ENCODE measurements at regions not wholly inside any gene's neighbourhood (a gene's known extent, or its start where the extent isn't known, plus 50 kb on each side); places are given as distances from the start of the nearest gene placed in this dataset.
"Not testable (repeated sequence)": the region's sequence is repeated elsewhere in the genome, so short reads cannot be mapped to it uniquely, and the experiment has no call there.

DNA sequence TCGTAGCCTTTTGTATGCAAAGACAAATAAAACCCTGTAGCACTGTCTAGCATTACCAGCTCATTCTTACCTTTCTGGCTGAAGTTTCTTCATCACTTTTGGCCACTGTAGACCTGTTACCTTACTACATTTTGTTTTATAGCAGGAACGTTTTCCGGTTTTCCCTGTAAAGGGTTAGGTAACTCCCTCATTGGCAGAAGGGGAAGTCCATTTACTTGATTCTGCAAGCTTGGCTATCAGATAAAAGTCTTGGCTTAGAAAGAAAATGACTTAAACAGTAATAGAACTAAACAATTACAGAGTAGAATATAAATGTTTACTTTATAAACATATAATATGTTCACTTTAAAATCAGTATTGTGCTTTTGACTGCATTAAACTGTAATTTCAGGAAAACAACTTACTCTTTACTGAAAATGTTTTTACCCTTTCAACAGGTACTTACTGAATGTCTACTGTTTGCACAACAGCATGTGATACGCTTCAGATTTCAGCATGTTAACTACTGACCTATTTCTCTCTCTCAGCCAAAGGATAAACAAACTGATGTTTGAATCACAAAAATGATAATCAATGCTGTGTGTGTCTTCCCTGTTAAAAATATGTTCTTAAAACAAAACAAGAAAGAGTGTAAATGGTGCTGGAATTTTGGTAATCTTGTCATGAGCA, 67.1 kb downstream of the OTUD1 start:
- intact Hi-C loops (cut with micrococcal nuclease; ENCODE audit: unreplicated experiment), result no loop called here
- CTCF ChIA-PET (ENCODE audit: unreplicated experiment), result no interaction called here
- TF ChIP-seq CTCF (conservative IDR thresholded peaks at IDR 0.05; ENCODE audit: low read length), result no peak
- TF ChIP-seq EZH2phosphoT487 (IDR thresholded peaks at IDR 0.05; ENCODE audit: borderline replicate concordance, low read depth, low read length), result no peak
- BruUV-seq (replicated peaks), result no TSS peak
- Histone ChIP-seq H3K4me1 (ENCODE audit: insufficient read depth, low read length, poor library complexity, severe bottlenecking) (no peaks in the 10 kb centered on the region), H4K20me1 (ENCODE audit: insufficient read depth, low read length) (no peaks in the 10 kb centered on the region), H2AFZ (ENCODE audit: low read length) (no peak overlapping the region), H3K4me2 (ENCODE audit: low read length) (no peak overlapping the region), H3K79me2 (ENCODE audit: insufficient read depth, low read depth, low read length) (no peaks in the 10 kb centered on the region), H3K9me2 (ENCODE audit: insufficient read depth, low read length) (no peaks in the 10 kb centered on the region), H3K27ac (ENCODE audit: low read depth, low read length, poor library complexity, severe bottlenecking) (no peak overlapping the region), H3K36me3 (ENCODE audit: insufficient read depth, low read length) (no peaks in the 10 kb centered on the region), H3K4me3 (ENCODE audit: low read depth, low read length, poor library complexity, severe bottlenecking) (no peak overlapping the region), H3K9me3 (ENCODE audit: low read length) (no peaks in the 10 kb centered on the region)
- POLR2A ChIA-PET, result interaction anchor here (0.6 kb wide), 2 partner anchors 81 to 102 kb away, joined by 3 to 4 read pairs; no protein-coding TSS in a partner anchor
- no peak for DNase-seq (ENCODE audit: low spot score)

- Histone ChIP-seq H3K9me2 (ENCODE audit: insufficient read depth, low read length) (no peaks in the 10 kb centered on the region), H2AFZ (ENCODE audit: low read length) (no peak overlapping the region), H3K4me1 (ENCODE audit: insufficient read depth, low read length, poor library complexity, severe bottlenecking) (no peaks in the 10 kb centered on the region), H4K20me1 (ENCODE audit: insufficient read depth, low read length) (no peaks in the 10 kb centered on the region), H3K36me3 (ENCODE audit: insufficient read depth, low read length) (no peaks in the 10 kb centered on the region), H3K9me3 (ENCODE audit: low read length) (no peaks in the 10 kb centered on the region), H3K79me2 (ENCODE audit: insufficient read depth, low read depth, low read length) (no peaks in the 10 kb centered on the region), H3K4me2 (ENCODE audit: low read length) (no peak overlapping the region), H3K27ac (ENCODE audit: low read depth, low read length, poor library complexity, severe bottlenecking) (no peak overlapping the region), H3K4me3 (ENCODE audit: low read depth, low read length, poor library complexity, severe bottlenecking) (no peak overlapping the region)
- TF ChIP-seq EZH2phosphoT487 (IDR thresholded peaks at IDR 0.05; ENCODE audit: borderline replicate concordance, low read depth, low read length) (no peak), CTCF (conservative IDR thresholded peaks at IDR 0.05; ENCODE audit: low read length) (no peak)
- DNase-seq (ENCODE audit: low spot score), result no peak
- POLR2A ChIA-PET, result interaction anchor here (1.4 kb wide), 1 partner anchor 351 kb away, joined by 4 read pairs; no protein-coding TSS in a partner anchor
- no TSS peak for BruUV-seq (replicated peaks)
- CTCF ChIA-PET (ENCODE audit: unreplicated experiment), result no interaction called here
- intact Hi-C loops (cut with micrococcal nuclease; ENCODE audit: unreplicated experiment), result no loop called here
Observed at GRCh38 chr10:23512355-23513058, 73.6 kb downstream of the OTUD1 start.

DNA sequence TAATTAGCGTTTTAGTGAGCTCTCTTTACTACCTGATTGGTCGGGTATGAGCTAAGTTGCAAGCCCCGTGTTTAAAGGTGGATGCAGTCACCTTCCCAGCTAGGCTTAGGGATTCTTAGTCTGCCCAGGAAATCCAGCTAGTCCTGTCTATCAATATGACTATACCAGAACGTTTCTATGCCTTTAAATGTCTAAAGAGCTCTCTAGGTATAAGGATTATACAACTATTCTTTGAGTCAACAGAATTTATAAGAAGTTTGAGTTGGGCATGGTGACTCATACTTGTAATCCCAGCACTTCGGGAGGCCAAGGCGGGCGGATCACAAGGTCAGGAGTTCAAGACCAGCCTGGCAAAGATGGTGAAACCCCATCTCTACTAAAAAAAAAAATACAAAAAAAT, 74.7 kb downstream of the OTUD1 start:
- H3K9me3 ChIP-seq (ENCODE audit: low read length); H2AFZ ChIP-seq (ENCODE audit: low read length); H3K36me3 ChIP-seq (ENCODE audit: insufficient read depth, low read length); CTCF ChIA-PET (ENCODE audit: unreplicated experiment); H3K27ac ChIP-seq (ENCODE audit: low read depth, low read length, poor library complexity, severe bottlenecking); H3K4me3 ChIP-seq (ENCODE audit: low read depth, low read length, poor library complexity, severe bottlenecking); H4K20me1 ChIP-seq (ENCODE audit: insufficient read depth, low read length); H3K79me2 ChIP-seq (ENCODE audit: insufficient read depth, low read depth, low read length); DNase-seq (ENCODE audit: low spot score); H3K9me2 ChIP-seq (ENCODE audit: insufficient read depth, low read length); intact Hi-C loops (cut with micrococcal nuclease; ENCODE audit: unreplicated experiment); BruUV-seq (replicated peaks); H3K4me2 ChIP-seq (ENCODE audit: low read length); H3K4me1 ChIP-seq (ENCODE audit: insufficient read depth, low read length, poor library complexity, severe bottlenecking): not testable (repeated sequence)
- POLR2A ChIA-PET, result interaction anchor here (1.4 kb wide), 1 partner anchor 352 kb away, joined by 4 read pairs; no protein-coding TSS in a partner anchor

Data from OCI-LY7 (cell line).